ENCODE measurements at regions not wholly inside any gene's neighbourhood (a gene's known extent, or its start where the extent isn't known, plus 50 kb on each side); places are given as distances from the start of the nearest gene placed in this dataset.

DNA sequence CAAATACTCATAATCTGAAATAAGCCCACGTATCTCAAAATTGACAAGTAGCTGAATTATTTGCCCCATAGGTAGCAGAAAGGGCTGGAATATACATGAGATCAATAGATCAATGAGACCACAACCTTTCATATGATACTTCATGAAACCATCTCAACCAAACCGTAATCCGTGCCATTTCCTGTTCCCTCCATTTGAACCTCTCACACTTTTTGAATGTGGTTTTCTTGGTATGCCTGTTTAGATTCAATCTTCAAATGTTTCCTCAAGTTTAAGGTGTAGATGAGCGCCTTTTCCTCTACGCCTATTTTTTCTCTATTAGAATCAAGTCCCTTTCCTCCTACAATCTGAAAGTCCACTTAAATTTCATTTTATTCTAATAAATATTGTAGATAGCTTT, 805.5 kb downstream of the EFNA5 start:
- Mint-ChIP-seq H3K9me3 (no peaks in the 10 kb centered on the region), H3K4me1 (peaks cover 16 to 22% of the 10 kb centered on the region in 2 donors), H3K36me3 (no peaks in the 10 kb centered on the region), H3K27me3 (ENCODE audit: low read depth in 3 of 3) (peaks cover 2 to 7% (median 5%) of the 10 kb centered on the region in 3 donors), H3K4me3 (peak overlapping the region in 4 of 5 donors; percentile 1 to 63 (median 26)), H3K27ac (no peak overlapping the region)
- peak; percentile 15 to 35 (median 31) for DNase-seq

DNA sequence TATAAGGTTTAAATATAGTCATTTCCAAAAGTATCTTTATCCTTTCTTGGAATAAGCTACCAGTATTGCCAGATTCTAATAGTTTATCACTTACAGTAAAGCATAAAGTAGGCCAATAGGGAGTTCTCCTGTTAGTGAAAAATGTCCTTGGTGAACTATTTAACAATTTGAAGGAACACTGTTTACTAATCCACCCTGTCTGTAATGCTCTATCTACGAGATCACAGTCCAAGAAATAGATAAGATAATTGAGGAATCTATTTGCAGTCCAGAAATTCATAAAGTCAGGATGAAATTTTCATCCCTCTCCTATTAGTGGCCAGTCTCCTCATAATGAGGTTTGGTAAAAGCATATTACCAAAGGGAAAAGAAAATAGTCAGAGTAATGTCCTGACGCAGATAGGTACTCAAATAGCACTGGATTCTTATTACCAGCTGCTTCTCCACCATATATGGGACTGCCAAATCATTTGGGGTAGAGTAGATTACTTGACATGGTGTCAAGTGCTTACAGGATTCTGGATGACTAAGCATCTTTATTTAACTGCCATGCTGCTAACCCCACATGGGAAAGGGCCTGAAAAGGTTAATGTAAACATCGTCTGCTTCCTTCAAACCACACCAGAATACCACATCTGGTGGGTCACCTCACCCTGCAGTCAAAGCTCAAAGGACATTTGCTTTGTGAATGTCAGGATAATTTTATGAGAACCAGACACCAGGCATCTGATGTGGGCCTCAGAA, 808.1 kb downstream of the EFNA5 start:
- Mint-ChIP-seq H3K27ac (no peak overlapping the region), H3K9me3 (no peaks in the 10 kb centered on the region), H3K4me1 (peaks cover 16 to 22% of the 10 kb centered on the region in 2 donors), H3K36me3 (no peaks in the 10 kb centered on the region), H3K27me3 (ENCODE audit: low read depth in 3 of 3) (peaks cover 2 to 7% (median 7%) of the 10 kb centered on the region in 3 donors), H3K4me3 (no peak overlapping the region)
- no peak for DNase-seq

DNA sequence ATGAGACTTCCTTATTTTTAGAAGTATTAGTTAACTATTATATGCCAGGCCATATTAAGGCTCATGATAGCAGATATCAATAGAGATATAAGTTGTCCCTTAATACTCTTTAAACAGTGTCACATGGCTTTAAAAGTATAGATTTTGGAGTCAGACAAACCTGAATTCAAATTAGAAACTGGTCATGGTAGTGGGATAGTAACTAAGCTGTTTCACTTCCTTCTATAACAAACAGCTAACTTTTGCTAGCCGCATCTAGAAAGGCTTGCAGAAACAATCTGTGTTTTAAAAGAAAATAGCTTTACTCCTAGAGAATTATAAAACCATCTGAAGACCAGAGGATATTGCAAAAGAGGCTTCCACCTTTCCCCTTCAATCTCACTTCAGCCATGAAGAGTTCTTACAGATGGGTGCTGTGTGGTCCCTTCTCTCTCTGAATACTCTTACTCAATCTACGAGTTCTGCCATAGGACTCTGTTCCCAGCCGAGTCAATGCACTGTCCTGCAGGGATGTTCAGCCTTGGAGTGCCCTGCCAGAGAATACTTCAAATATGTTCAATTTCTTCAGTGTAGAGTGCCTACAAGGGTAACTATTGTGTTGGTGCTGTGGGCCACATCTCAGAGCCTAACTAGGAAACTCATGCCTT, 810.2 kb downstream of the EFNA5 start:
- DNase-seq: no peak
- no peak overlapping the region for H3K27ac Mint-ChIP-seq
- peaks cover 2 to 7% (median 7%) of the 10 kb centered on the region in 3 donors for H3K27me3 Mint-ChIP-seq (ENCODE audit: low read depth in 3 of 3)
- H3K4me3 Mint-ChIP-seq: no peak overlapping the region
- peaks cover 9 to 14% of the 10 kb centered on the region in 2 donors for H3K4me1 Mint-ChIP-seq
- H3K9me3 Mint-ChIP-seq: no peaks in the 10 kb centered on the region
- no peaks in the 10 kb centered on the region for H3K36me3 Mint-ChIP-seq

DNA sequence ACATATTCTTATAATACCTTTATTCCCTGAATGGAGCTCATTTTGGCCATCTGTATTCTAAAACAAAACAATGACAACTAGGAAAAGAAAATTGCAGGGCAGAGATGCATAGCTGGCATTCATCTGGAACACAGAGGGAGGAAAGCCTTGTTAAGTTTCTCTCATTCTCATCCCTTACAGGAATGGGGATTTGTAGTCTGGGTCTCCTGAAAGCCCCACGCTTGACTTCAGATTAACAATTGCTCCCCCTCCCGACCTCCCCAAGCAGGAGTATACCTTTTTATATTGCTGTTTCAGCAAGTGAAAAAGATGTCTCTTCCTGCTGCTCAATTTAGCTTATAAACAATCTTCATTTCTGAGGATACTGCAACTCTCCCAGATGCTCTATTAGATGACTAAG, 812.1 kb downstream of the EFNA5 start:
- no peak overlapping the region for H3K27ac Mint-ChIP-seq
- peaks cover 0 to 7% (median 6%) of the 10 kb centered on the region in 3 donors for H3K27me3 Mint-ChIP-seq (ENCODE audit: low read depth in 3 of 3)

DNA sequence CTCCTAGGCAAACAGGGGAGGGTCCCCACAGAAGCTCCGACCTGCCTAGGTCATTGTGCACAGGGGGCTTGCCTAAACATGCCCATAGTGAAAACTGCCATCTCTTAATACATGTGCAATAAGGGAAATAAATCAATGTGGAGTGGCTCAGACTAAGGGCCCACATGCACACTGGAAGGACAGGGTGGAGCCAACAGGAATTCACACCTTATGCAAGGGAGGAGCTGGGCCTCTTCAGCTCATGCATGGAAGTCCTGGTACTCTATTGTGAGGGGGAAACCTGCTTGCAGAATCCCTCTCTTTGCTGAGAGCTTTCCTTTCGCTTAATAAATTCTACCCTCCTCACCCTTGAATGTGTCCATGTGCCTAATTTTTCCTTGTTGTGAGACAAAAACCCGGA, 815.8 kb downstream of the EFNA5 start:
- no peaks in the 10 kb centered on the region for H3K36me3 Mint-ChIP-seq
- H3K27me3 Mint-ChIP-seq (ENCODE audit: low read depth in 3 of 3): peaks cover 2 to 7% (median 3%) of the 10 kb centered on the region in 3 donors
- DNase-seq: no peak
- no peak overlapping the region for H3K4me3 Mint-ChIP-seq
- H3K9me3 Mint-ChIP-seq: no peaks in the 10 kb centered on the region
- H3K27ac Mint-ChIP-seq: no peak overlapping the region
- H3K4me1 Mint-ChIP-seq: no peaks in the 10 kb centered on the region

More for the DNA sequence above, 812.1 kb downstream of the EFNA5 start:
- Mint-ChIP-seq H3K36me3 (no peaks in the 10 kb centered on the region), H3K4me3 (no peak overlapping the region), H3K9me3 (no peaks in the 10 kb centered on the region), H3K4me1 (no peaks in the 10 kb centered on the region)
- DNase-seq: no peak

DNA sequence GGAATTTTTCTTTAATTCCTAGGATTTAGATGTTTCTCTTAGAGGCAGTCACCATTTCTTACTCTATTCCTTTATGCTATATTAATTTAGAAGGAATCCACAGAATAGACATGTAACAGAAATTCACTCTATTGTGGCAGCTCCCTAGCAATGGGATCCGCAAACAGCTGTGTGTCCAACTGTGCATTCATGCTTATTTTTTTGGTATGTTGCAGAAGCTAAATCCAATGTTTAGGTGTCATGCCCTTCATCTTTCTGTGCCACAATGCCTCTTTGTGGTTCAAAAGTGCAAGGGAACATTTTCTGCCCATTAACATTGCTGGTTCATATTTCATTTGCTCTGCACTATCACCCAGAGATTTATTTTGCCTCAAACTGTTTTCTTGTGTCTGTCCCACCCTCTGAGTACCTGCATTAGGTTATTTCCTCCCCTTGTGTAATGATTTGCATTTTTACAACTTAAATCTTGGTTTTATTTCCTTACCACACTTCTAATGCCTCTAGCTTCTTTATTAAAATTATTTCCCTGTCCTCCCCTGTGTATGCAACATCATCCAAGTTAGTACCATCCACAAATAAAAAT, 816.5 kb downstream of the EFNA5 start:
- H3K9me3 Mint-ChIP-seq: no peaks in the 10 kb centered on the region
- DNase-seq: no peak
- no peak overlapping the region for H3K4me3 Mint-ChIP-seq
- H3K36me3 Mint-ChIP-seq: no peaks in the 10 kb centered on the region
- H3K4me1 Mint-ChIP-seq: no peaks in the 10 kb centered on the region
- H3K27me3 Mint-ChIP-seq (ENCODE audit: low read depth in 3 of 3): peaks cover 2 to 7% (median 3%) of the 10 kb centered on the region in 3 donors
- no peak overlapping the region for H3K27ac Mint-ChIP-seq

DNA sequence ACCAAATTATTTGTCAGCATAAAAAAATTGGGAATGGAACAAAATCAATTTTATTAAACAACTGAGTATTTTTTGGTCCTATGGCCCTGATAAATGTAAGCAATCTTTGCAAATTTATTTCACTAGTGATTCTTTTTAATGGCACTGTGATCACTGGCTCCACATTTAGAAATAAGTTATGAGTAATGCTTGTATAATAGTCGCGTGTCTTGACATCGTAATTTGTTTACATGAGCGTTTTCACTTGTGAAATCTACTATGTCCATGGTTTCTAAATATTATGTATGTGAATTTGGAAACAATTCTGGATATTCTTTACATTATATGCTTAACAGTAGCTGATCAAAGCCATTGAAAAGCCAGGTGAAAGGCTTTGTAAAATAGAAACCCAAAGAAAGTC, 817.5 kb downstream of the EFNA5 start:
- no peaks in the 10 kb centered on the region for H3K9me3 Mint-ChIP-seq
- no peak for DNase-seq
- no peaks in the 10 kb centered on the region for H3K36me3 Mint-ChIP-seq
- no peak overlapping the region for H3K4me3 Mint-ChIP-seq
- H3K4me1 Mint-ChIP-seq: no peaks in the 10 kb centered on the region
- H3K27me3 Mint-ChIP-seq (ENCODE audit: low read depth in 3 of 3): peaks cover 2 to 5% (median 3%) of the 10 kb centered on the region in 3 donors
- no peak overlapping the region for H3K27ac Mint-ChIP-seq

DNA sequence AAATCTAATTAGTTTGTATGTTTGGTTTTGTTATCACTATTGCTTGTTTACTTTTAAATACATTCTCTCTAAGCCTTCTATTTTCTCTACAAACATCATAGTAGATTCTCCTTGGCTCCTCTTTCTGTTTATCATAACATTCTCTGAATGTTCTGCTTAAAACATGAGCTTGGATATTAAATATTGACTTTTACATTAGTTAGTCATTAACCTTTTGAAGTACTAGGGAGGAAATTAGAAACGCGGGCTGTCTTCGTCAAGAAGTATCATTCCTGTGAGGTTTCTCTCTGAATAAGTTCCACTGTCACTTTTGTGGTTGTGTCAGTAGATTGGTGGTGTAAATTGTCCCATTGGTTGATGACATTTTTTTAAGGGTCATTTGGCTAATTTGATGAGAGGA, 821.5 kb downstream of the EFNA5 start:
- Mint-ChIP-seq H3K4me3 (no peak overlapping the region), H3K4me1 (no peaks in the 10 kb centered on the region), H3K9me3 (no peaks in the 10 kb centered on the region), H3K27me3 (ENCODE audit: low read depth in 3 of 3) (peaks cover 0 to 7% (median 0%) of the 10 kb centered on the region in 3 donors), H3K27ac (no peak overlapping the region), H3K36me3 (no peaks in the 10 kb centered on the region)
- no peak for DNase-seq

DNA sequence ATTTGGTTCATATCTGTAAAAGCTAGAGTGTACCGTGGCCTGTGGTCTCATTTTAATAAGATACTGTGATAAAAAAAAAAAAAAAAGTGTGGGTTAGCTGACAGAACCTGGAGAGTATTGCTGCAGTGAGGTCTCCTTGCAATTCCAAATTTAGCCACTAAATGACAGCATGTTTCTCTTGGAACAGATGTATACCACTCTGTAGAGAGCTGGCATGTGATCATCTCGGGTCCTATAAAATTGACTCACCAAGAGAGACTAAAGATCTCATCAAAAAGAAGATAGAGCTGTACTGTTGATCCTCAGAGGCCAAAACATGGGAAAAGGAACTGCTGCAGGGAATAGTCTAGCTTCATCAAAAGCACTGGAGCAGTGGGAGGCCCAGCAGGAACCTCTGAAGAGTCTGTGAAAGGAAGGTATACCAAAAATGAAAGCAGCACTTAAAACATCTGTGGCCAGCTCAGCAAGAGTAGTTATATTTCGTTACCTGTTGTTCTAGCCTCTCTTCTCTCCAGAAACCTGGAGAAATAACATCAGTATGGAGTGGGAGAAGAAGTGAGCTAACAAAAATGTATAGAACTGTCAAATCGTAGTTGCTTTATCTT, 826.8 kb downstream of the EFNA5 start:
- peaks cover 4 to 14% (median 5%) of the 10 kb centered on the region in 3 donors for H3K27me3 Mint-ChIP-seq (ENCODE audit: low read depth in 3 of 3)
- DNase-seq: no peak
- no peaks in the 10 kb centered on the region for H3K36me3 Mint-ChIP-seq
- H3K4me1 Mint-ChIP-seq: no peaks in the 10 kb centered on the region
- no peak overlapping the region for H3K27ac Mint-ChIP-seq
- no peak overlapping the region for H3K4me3 Mint-ChIP-seq
- H3K9me3 Mint-ChIP-seq: peaks cover 0 to 7% (median 0%) of the 10 kb centered on the region in 6 donors

DNA sequence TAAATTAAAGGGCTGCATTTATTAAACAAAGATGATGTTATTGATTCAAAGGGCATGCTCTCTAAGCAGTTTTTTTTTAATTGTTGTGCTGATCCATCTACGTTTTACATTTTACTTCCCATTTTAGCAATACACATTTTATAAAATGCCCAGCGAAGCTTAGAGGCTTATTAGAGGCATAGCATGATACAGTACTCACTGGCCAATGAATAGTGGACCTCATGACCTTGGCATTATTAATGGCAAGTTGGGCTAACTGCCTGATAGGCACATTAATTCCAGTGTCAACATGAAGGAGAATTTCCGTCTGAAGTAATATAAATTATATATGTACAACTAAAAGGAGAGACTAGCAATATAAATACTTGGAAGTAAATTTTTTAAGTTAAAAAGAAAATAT, 837.2 kb downstream of the EFNA5 start:
- Mint-ChIP-seq H3K27me3 (ENCODE audit: low read depth in 3 of 3) (peaks cover 0 to 2% (median 0%) of the 10 kb centered on the region in 3 donors), H3K4me3 (no peak overlapping the region), H3K36me3 (no peaks in the 10 kb centered on the region), H3K27ac (no peak overlapping the region), H3K9me3 (peaks cover 0 to 2% (median 0%) of the 10 kb centered on the region in 6 donors), H3K4me1 (no peaks in the 10 kb centered on the region)
- DNase-seq: no peak

DNA sequence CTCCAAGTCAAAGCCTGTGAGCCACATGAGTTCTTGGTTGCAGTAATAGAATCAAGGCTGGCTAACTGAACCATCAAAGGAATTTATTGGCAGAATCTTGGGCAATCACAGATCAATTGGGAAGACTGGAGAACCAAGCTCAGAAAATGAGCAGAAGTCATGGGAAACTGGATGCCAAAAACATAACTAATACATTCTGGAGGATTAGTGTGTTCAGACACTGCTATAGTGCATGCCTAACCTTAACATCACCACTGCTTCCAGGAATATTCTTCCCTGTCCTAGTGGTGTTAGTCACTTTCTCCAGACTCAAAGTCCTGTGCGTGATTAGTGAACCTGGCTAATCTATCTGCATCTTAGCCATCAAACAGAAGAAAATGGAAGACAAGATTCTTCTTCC, 843.7 kb downstream of the EFNA5 start:
- no peak for DNase-seq
- no peaks in the 10 kb centered on the region for H3K36me3 Mint-ChIP-seq
- no peaks in the 10 kb centered on the region for H3K4me1 Mint-ChIP-seq
- H3K27ac Mint-ChIP-seq: no peak overlapping the region
- H3K4me3 Mint-ChIP-seq: no peak overlapping the region
- H3K9me3 Mint-ChIP-seq: peaks cover 0 to 5% (median 0%) of the 10 kb centered on the region in 6 donors
- peaks cover 0 to 6% (median 3%) of the 10 kb centered on the region in 3 donors for H3K27me3 Mint-ChIP-seq (ENCODE audit: low read depth in 3 of 3)

DNA sequence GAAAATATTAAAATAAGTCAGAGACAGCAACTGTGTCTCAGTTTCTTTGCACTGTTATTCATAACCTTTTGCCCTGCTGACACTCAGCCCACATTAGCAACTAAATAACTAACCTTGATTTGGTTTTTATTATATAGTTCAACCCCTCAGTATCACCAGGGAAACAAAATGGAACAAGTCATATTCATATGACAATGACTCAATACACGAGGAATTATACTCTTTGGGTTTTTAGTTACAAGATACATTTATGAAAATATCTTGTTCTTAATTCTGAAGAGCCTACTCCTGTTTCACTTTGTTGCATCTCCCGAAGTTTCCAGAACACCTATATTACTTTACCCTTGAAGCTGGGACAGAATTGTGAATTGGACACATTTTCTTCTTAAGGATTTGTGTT, 845.4 kb downstream of the EFNA5 start:
- Mint-ChIP-seq H3K4me3 (no peak overlapping the region), H3K36me3 (no peaks in the 10 kb centered on the region), H3K4me1 (no peaks in the 10 kb centered on the region), H3K27me3 (ENCODE audit: low read depth in 3 of 3) (peaks cover 0 to 6% (median 3%) of the 10 kb centered on the region in 3 donors), H3K27ac (no peak overlapping the region), H3K9me3 (peaks cover 0 to 5% (median 0%) of the 10 kb centered on the region in 6 donors)
- DNase-seq: no peak

DNA sequence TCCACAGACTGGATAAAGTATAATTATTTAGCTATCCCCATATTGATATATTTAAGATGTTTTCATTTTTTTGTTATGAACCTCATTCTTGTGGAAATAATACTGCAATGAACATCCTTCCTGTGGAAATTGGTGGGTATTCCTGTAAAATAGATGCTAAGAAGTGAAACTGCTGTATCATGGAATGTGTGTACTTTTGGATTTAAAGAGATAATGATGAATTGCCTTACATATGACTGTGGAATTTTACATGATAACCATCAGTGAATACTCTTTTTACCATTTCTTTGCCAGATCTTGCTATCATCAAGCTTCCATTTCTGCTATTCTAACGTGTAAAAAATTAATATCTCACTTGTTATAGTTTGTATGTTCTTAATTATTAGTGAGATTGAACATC, 847.9 kb downstream of the EFNA5 start:
- H3K27ac Mint-ChIP-seq: no peak overlapping the region
- H3K4me3 Mint-ChIP-seq: no peak overlapping the region
- H3K27me3 Mint-ChIP-seq (ENCODE audit: low read depth in 3 of 3): peaks cover 0 to 4% (median 0%) of the 10 kb centered on the region in 3 donors
- no peak for DNase-seq
- peaks cover 0 to 5% (median 0%) of the 10 kb centered on the region in 6 donors for H3K9me3 Mint-ChIP-seq
- no peaks in the 10 kb centered on the region for H3K4me1 Mint-ChIP-seq
- no peaks in the 10 kb centered on the region for H3K36me3 Mint-ChIP-seq

DNA sequence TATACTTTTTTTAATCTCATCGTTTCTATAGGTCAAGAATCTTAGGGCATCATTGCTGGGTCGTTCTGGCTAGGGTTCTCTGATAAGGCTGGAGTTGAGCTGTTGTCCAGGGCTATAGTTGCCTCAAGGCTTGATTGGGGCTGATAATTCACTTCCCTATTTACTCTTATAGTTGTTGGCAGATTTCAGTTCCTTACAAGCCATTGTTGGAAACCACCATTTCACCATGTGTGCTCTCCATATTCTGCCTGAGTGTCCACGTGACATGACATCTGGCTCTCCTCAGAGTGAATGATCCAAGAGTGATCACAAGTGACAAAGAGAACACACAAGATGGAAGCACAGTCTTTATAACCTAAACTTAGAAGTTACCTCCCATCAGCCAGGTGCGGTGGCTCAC, 852.2 kb downstream of the EFNA5 start:
- peaks cover 0 to 3% (median 0%) of the 10 kb centered on the region in 6 donors for H3K9me3 Mint-ChIP-seq
- no peak overlapping the region for H3K27ac Mint-ChIP-seq
- no peaks in the 10 kb centered on the region for H3K36me3 Mint-ChIP-seq
- DNase-seq: no peak
- H3K27me3 Mint-ChIP-seq (ENCODE audit: low read depth in 3 of 3): peaks cover 2% of the 10 kb centered on the region in 3 donors
- H3K4me3 Mint-ChIP-seq: no peak overlapping the region
- H3K4me1 Mint-ChIP-seq: no peaks in the 10 kb centered on the region
